ENCODE measurements at regions not wholly inside any gene's neighbourhood (a gene's known extent, or its start where the extent isn't known, plus 50 kb on each side); places are given as distances from the start of the nearest gene placed in this dataset.

- no peaks in the 10 kb centered on the region for H3K36me3 ChIP-seq (ENCODE audit: insufficient read depth, low read length)
- no peak overlapping the region for H3K9ac ChIP-seq (ENCODE audit: low read length)
- H3K9me2 ChIP-seq (ENCODE audit: insufficient read depth, low read length): no peaks in the 10 kb centered on the region
- H3K27ac ChIP-seq (ENCODE audit: low read length): no peak overlapping the region
- no peak for TF ChIP-seq MXI1 (conservative IDR thresholded peaks at IDR 0.05; ENCODE audit: poor library complexity, severe bottlenecking)
- no peak overlapping the region for H2AFZ ChIP-seq (ENCODE audit: low read depth, low read length)
- no peaks in the 10 kb centered on the region for H3K27me3 ChIP-seq (ENCODE audit: insufficient read depth, low read depth, low read length)
- no peaks in the 10 kb centered on the region for H3K79me2 ChIP-seq (replicated peaks; ENCODE audit: insufficient read depth, low read length)
- no peaks in the 10 kb centered on the region for H4K20me1 ChIP-seq (ENCODE audit: insufficient read depth)
- H3F3A ChIP-seq (ENCODE audit: insufficient read depth, low read length, poor library complexity, severe bottlenecking): no peaks in the 10 kb centered on the region
- H3K9me3 ChIP-seq (ENCODE audit: low read length): peaks cover 6% of the 10 kb centered on the region
- no peak overlapping the region for H3K4me3 ChIP-seq (ENCODE audit: low read length)
- no peak overlapping the region for H3K4me2 ChIP-seq (ENCODE audit: low read length)
These were observed 183.5 kb downstream of the PHETA1 start for GRCh38 chr12:111185206-111185888.

- H3K9me3 ChIP-seq (ENCODE audit: low read length): no peaks in the 10 kb centered on the region
- no peak overlapping the region for H3K4me2 ChIP-seq (ENCODE audit: low read length)
- TF ChIP-seq SMC3 (conservative IDR thresholded peaks at IDR 0.05; ENCODE audit: poor library complexity) (no peak), REST (IDR thresholded peaks at IDR 0.05; ENCODE audit: borderline replicate concordance) (no peak), MXI1 (conservative IDR thresholded peaks at IDR 0.05; ENCODE audit: poor library complexity, severe bottlenecking) (no peak), RAD21 (conservative IDR thresholded peaks at IDR 0.05) (no peak), CTCF (IDR thresholded peaks at IDR 0.05; ENCODE audit: poor library complexity, severe bottlenecking) (no peak), EP300 (conservative IDR thresholded peaks at IDR 0.05; ENCODE audit: poor library complexity, severe bottlenecking) (no peak), EZH2 (IDR thresholded peaks at IDR 0.05; ENCODE audit: borderline replicate concordance, insufficient read depth, low read length, poor library complexity, severe bottlenecking) (no peak)
- H3F3A ChIP-seq (ENCODE audit: insufficient read depth, low read length, poor library complexity, severe bottlenecking): no peaks in the 10 kb centered on the region
- no peaks in the 10 kb centered on the region for H3K36me3 ChIP-seq (ENCODE audit: insufficient read depth, low read length)
- no peaks in the 10 kb centered on the region for H4K20me1 ChIP-seq (ENCODE audit: insufficient read depth)
- no peak overlapping the region for H3K9ac ChIP-seq (ENCODE audit: low read length)
- H3K27me3 ChIP-seq (ENCODE audit: insufficient read depth, low read depth, low read length): no peaks in the 10 kb centered on the region
- H3K9me2 ChIP-seq (ENCODE audit: insufficient read depth, low read length): no peaks in the 10 kb centered on the region
- H2AFZ ChIP-seq (ENCODE audit: low read depth, low read length): no peak overlapping the region
- no peak overlapping the region for H3K4me3 ChIP-seq (ENCODE audit: low read length)
- no peaks in the 10 kb centered on the region for H3K79me2 ChIP-seq (replicated peaks; ENCODE audit: insufficient read depth, low read length)
- H3K27ac ChIP-seq (ENCODE audit: low read length): no peak overlapping the region
These were observed 184.7 kb downstream of the PHETA1 start for GRCh38 chr12:111184161-111184560.

GRCh38 chr12:111183094-111183493, 185.8 kb downstream of the PHETA1 start:
- Histone ChIP-seq H3K4me2 (ENCODE audit: low read length) (no peak overlapping the region), H3F3A (ENCODE audit: insufficient read depth, low read length, poor library complexity, severe bottlenecking) (no peaks in the 10 kb centered on the region), H3K9me3 (ENCODE audit: low read length) (no peaks in the 10 kb centered on the region), H3K27me3 (ENCODE audit: insufficient read depth, low read depth, low read length) (no peaks in the 10 kb centered on the region), H3K9ac (ENCODE audit: low read length) (no peak overlapping the region), H3K9me2 (ENCODE audit: insufficient read depth, low read length) (no peaks in the 10 kb centered on the region), H3K4me3 (ENCODE audit: low read length) (no peak overlapping the region), H4K20me1 (ENCODE audit: insufficient read depth) (no peaks in the 10 kb centered on the region), H3K79me2 (replicated peaks; ENCODE audit: insufficient read depth, low read length) (no peaks in the 10 kb centered on the region), H3K27ac (ENCODE audit: low read length) (no peak overlapping the region), H3K36me3 (ENCODE audit: insufficient read depth, low read length) (no peaks in the 10 kb centered on the region), H2AFZ (ENCODE audit: low read depth, low read length) (no peak overlapping the region)
- no peak for TF ChIP-seq CTCF (IDR thresholded peaks at IDR 0.05; ENCODE audit: poor library complexity, severe bottlenecking)
- TF ChIP-seq POLR2AphosphoS5 (IDR thresholded peaks at IDR 0.05): no peak
- TF ChIP-seq EZH2 (IDR thresholded peaks at IDR 0.05; ENCODE audit: borderline replicate concordance, insufficient read depth, low read length, poor library complexity, severe bottlenecking): no peak
- TF ChIP-seq EP300 (conservative IDR thresholded peaks at IDR 0.05; ENCODE audit: poor library complexity, severe bottlenecking): no peak
- no peak for TF ChIP-seq TAF1 (IDR thresholded peaks at IDR 0.05; ENCODE audit: low read depth)
- no peak for TF ChIP-seq SMC3 (conservative IDR thresholded peaks at IDR 0.05; ENCODE audit: poor library complexity)
- no peak for TF ChIP-seq REST (IDR thresholded peaks at IDR 0.05; ENCODE audit: borderline replicate concordance)
- no peak for TF ChIP-seq MXI1 (conservative IDR thresholded peaks at IDR 0.05; ENCODE audit: poor library complexity, severe bottlenecking)
- no peak for TF ChIP-seq RAD21 (conservative IDR thresholded peaks at IDR 0.05)
